IMR-90 (cell line): ENCODE measurements at regions not wholly inside any gene's neighbourhood (a gene's known extent, or its start where the extent isn't known, plus 50 kb on each side); places are given as distances from the start of the nearest gene placed in this dataset.

Experiments
- ATAC-seq: fragments of 200-7000 bp; cut with Tn5 transposase; 2 replicates; pipeline ENCODE4 v1.9.1; 2020; ENCODE audit warnings: low read depth, mild to moderate bottlenecking, moderate library complexity
- BruUV-seq: library from RNA; stranded (reverse); fragments of 400-500 nt; replicated peaks from 2 replicates; lab custom pipeline; 2021; lab: Mats Ljungman, UMichigan
- CTCF ChIA-PET: fragments of 300-600 bp; formaldehyde crosslinking; extraction: SDS; loops from one replicate; lab custom pipeline; 2021; ENCODE audit warnings: antibody characterized with exemption; lab: Yijun Ruan, JAX
- POLR2A ChIA-PET: fragments of 300-600 bp; sonication (Branson Sonifier 250); formaldehyde crosslinking; loops from one replicate; lab custom pipeline; 2022; ENCODE audit warnings: antibody characterized with exemption; ENCODE audit not compliant: unreplicated experiment; lab: Charles Lee
- DNase-seq: peaks from one replicate; pipeline ENCODE4 v3.0.0; 2013
- H2AFZ ChIP-seq: replicated peaks from 2 replicates; pipeline ENCODE3; 2013; ENCODE audit warnings: low read length, mild to moderate bottlenecking; ENCODE audit not compliant: poor library complexity
- H2AK5ac ChIP-seq: 2 replicates; pipeline ENCODE4 v1.6.1; 2013; ENCODE audit warnings: low read depth, low read length, inconsistent platforms
- H2AK9ac ChIP-seq: replicated peaks from 2 replicates; pipeline ENCODE3; 2013; ENCODE audit warnings: mild to moderate bottlenecking, low read depth, low read length, moderate library complexity; ENCODE audit not compliant: poor library complexity
- H2BK120ac ChIP-seq: 2 replicates; pipeline ENCODE4 v1.6.1; 2013; ENCODE audit warnings: low read depth, low read length, inconsistent platforms
- H2BK15ac ChIP-seq: 3 replicates; pipeline ENCODE4 v1.6.1; 2013; ENCODE audit warnings: low read depth, low read length, inconsistent platforms
- H2BK20ac ChIP-seq: 2 replicates; pipeline ENCODE4 v1.6.1; 2013; ENCODE audit warnings: low read depth, mild to moderate bottlenecking, inconsistent platforms, low read length, moderate library complexity
- H2BK5ac ChIP-seq: 2 replicates; pipeline ENCODE4 v1.6.1; 2013; ENCODE audit warnings: mild to moderate bottlenecking, low read depth, low read length, inconsistent platforms; ENCODE audit not compliant: poor library complexity, severe bottlenecking
- H3K14ac ChIP-seq: replicated peaks from 2 replicates; pipeline ENCODE4 v1.6.1; 2013; ENCODE audit warnings: low read depth, low read length, inconsistent platforms
- H3K18ac ChIP-seq: 2 replicates; pipeline ENCODE4 v1.6.1; 2013; ENCODE audit warnings: low read depth, low read length, control low read depth
- H3K23ac ChIP-seq: 2 replicates; pipeline ENCODE4 v1.6.1; 2013; ENCODE audit warnings: low read depth, low read length, inconsistent platforms
- H3K27ac ChIP-seq: 2 replicates; pipeline ENCODE4 v1.5.1; 2013; ENCODE audit warnings: mild to moderate bottlenecking, control low read depth, low read length; ENCODE audit not compliant: insufficient read depth
- H3K27me3 ChIP-seq: 2 replicates; pipeline ENCODE4 v1.6.1; 2013; ENCODE audit warnings: low read length; ENCODE audit not compliant: control insufficient read depth, insufficient read depth
- H3K36me3 ChIP-seq: 2 replicates; pipeline ENCODE4 v1.6.1; 2013; ENCODE audit warnings: low read length, mixed read lengths; ENCODE audit not compliant: control insufficient read depth, insufficient read depth
- H3K4ac ChIP-seq: 2 replicates; pipeline ENCODE4 v1.6.1; 2013; ENCODE audit warnings: low read depth, low read length, inconsistent platforms
- H3K4me1 ChIP-seq: 2 replicates; pipeline ENCODE4 v1.6.1; 2013; ENCODE audit warnings: low read length, mixed read lengths; ENCODE audit not compliant: control insufficient read depth, insufficient read depth
- H3K4me2 ChIP-seq: 2 replicates; pipeline ENCODE4 v1.6.1; 2013; ENCODE audit warnings: low read depth, mild to moderate bottlenecking, control low read depth, low read length, moderate library complexity
- H3K4me3 ChIP-seq: 2 replicates; pipeline ENCODE4 v1.5.1; 2013; ENCODE audit warnings: low read depth, mild to moderate bottlenecking, control low read depth, low read length, moderate library complexity; ENCODE audit not compliant: insufficient read depth
- H3K56ac ChIP-seq: 2 replicates; pipeline ENCODE4 v1.6.1; 2013; ENCODE audit warnings: low read length, inconsistent platforms; ENCODE audit not compliant: insufficient read depth; ENCODE audit errors: extremely low read depth
- H3K79me1 ChIP-seq, 2 experiments: 2 replicates each; pipeline ENCODE4 v1.6.1; 2013; ENCODE audit warnings: low read length in 2 of 2, inconsistent platforms in 1 of 2, low read depth in 1 of 2
- H3K9ac ChIP-seq: 2 replicates; pipeline ENCODE4 v1.6.1; 2013; ENCODE audit warnings: low read depth, low read length, control low read depth
- H3K9me1 ChIP-seq: 2 replicates; pipeline ENCODE4 v1.6.1; 2013; ENCODE audit warnings: low read length, inconsistent platforms; ENCODE audit not compliant: insufficient read depth
- H3K9me3 ChIP-seq: 2 replicates; pipeline ENCODE4 v1.6.1; 2013; ENCODE audit warnings: low read length; ENCODE audit not compliant: control insufficient read depth, insufficient read depth
- H4K20me1 ChIP-seq: 2 replicates; pipeline ENCODE4 v1.6.1; 2013; ENCODE audit warnings: low read length, inconsistent platforms; ENCODE audit not compliant: insufficient read depth
- H4K5ac ChIP-seq: 2 replicates; pipeline ENCODE4 v1.6.1; 2013; ENCODE audit warnings: mild to moderate bottlenecking, low read depth, low read length, control low read depth
- H4K8ac ChIP-seq, 2 experiments: 2 replicates each; pipeline ENCODE4 v1.6.1; 2013; ENCODE audit warnings: low read depth in 2 of 2, low read length in 2 of 2, control low read depth in 1 of 2, inconsistent platforms in 1 of 2
- H4K91ac ChIP-seq: 2 replicates; pipeline ENCODE4 v1.6.1; 2013; ENCODE audit warnings: low read depth, low read length, inconsistent platforms; ENCODE audit not compliant: insufficient read depth
- POLR2A ChIP-seq: IDR thresholded peaks from 2 replicates; pipeline ENCODE4 v1.6.1; 2012; ENCODE audit warnings: mild to moderate bottlenecking, low read depth, low read length
- RAD21 ChIP-seq: IDR thresholded peaks from 2 replicates; pipeline ENCODE4 v1.6.1; 2012; ENCODE audit warnings: low read length, improper control_type of control experiment
- USF2 ChIP-seq: fragments of 150-350 bp; IDR thresholded peaks from 2 replicates; pipeline ENCODE4 v1.6.1; 2017; ENCODE audit warnings: mild to moderate bottlenecking, antibody characterized with exemption, low read length, low read depth
- WGBS, 2 experiments: methylation state at CpG; one replicate each; pipeline versions ENCODE4 v1.1.5 to v1.1.7; 2013; ENCODE audit warnings: missing lambda C conversion rate in 2 of 2; ENCODE audit not compliant: insufficient read length in 1 of 2; ENCODE audit errors: extremely low coverage in 2 of 2; 5-methylcytosine and 5-hydroxymethylcytosine counted together
- dilution Hi-C: fragments of 300-500 bp; cut with HindIII; formaldehyde crosslinking; loops from one replicate; pipeline ENCODE4 v1.14.3; 2018; ENCODE audit warnings: low sequenced_read_pairs; ENCODE audit not compliant: unreplicated experiment
- in situ Hi-C: fragments of 300-500 bp; cut with MboI; formaldehyde crosslinking; loops from 3 replicates; pipeline ENCODE4 v1.14.3; 2019; ENCODE audit warnings: low sequenced_read_pairs, inconsistent platforms, mixed read lengths
- intact Hi-C: fragments of 100-400 bp; cut with micrococcal nuclease; formaldehyde crosslinking; loops from 2 replicates; pipeline ENCODE4 v1.10.0; 2022

- TF ChIP-seq USF2, result no peak
- no peak for TF ChIP-seq POLR2A
Observed at GRCh38 chr18:22667616-22668422, 250.1 kb upstream of the CTAGE1 start (continued).

- no peak overlapping the region for H3K4me3 ChIP-seq
- ChIA-PET POLR2A (no interaction called here), CTCF (no interaction called here)
- H3K9ac ChIP-seq, result peak overlapping the region; percentile 21; the same call in 1 of the 2 replicates
- H2AK9ac ChIP-seq, result peak overlapping the region; percentile 79
- intact Hi-C loops, result no loop called here
- H3K4me2 ChIP-seq, result peak overlapping the region; percentile 26
- peak overlapping the region; percentile 98 for H2BK20ac ChIP-seq
- no TSS peak for BruUV-seq
- peak overlapping the region; percentile 94 for H3K56ac ChIP-seq
- H3K27me3 ChIP-seq, result no peaks in the 10 kb centered on the region
- H3K14ac ChIP-seq, result peak overlapping the region; percentile 96
- peak; percentile 35 for ATAC-seq
- no peaks in the 10 kb centered on the region for H3K36me3 ChIP-seq
- in situ Hi-C loops, result no loop called here
- peak overlapping the region; percentile 91 for H2BK15ac ChIP-seq
- peak overlapping the region; percentile 97 for H4K91ac ChIP-seq
- H3K27ac ChIP-seq, result peak overlapping the region; percentile 91
- H3K79me1 ChIP-seq, result no peaks in the 10 kb centered on the region
- peak overlapping the region; percentile 99 for H2BK120ac ChIP-seq
- H4K5ac ChIP-seq, result peak overlapping the region; percentile 90
- H4K8ac ChIP-seq, result peak overlapping the region; percentile 86 to 96
- peak overlapping the region; percentile 91 for H3K23ac ChIP-seq
- peak overlapping the region; percentile 99 for H2AK5ac ChIP-seq
- H3K18ac ChIP-seq, result peak overlapping the region; percentile 95
- no peak for DNase-seq
- dilution Hi-C loops, result no loop called here
- H3K9me1 ChIP-seq, result peaks cover 18% of the 10 kb centered on the region; the same call in 1 of the 2 replicates
- H2AFZ ChIP-seq, result peak overlapping the region; percentile 67
- WGBS, 2 experiments, result 40% methylated on average over 1 of the region's 2 CpGs; no CpG with 5 or more reads in 1 of the 2 experiments
- H3K4ac ChIP-seq, result peak overlapping the region; percentile 96
- H3K9me3 ChIP-seq, result peaks cover 2% of the 10 kb centered on the region; the same call in 1 of the 2 replicates
- 0 out of 2 replicates have a peak, but pooled peaks cover 4% of the 10 kb centered on the region for H4K20me1 ChIP-seq
- TF ChIP-seq USF2, result no peak
- TF ChIP-seq RAD21, result 0 out of 2 replicates have a peak, but pooled peaks have one; percentile 4
- H2BK5ac ChIP-seq, result peak overlapping the region; percentile 100
- peaks cover 21% of the 10 kb centered on the region for H3K4me1 ChIP-seq
Observed at GRCh38 chr18:22668496-22668895, 250.8 kb upstream of the CTAGE1 start.
